ENCODE measurements at regions not wholly inside any gene's neighbourhood (a gene's known extent, or its start where the extent isn't known, plus 50 kb on each side); places are given as distances from the start of the nearest gene placed in this dataset.

- TF ChIP-seq EZH2 (IDR thresholded peaks at IDR 0.05; ENCODE audit: insufficient read depth, poor library complexity, severe bottlenecking) (no peak), EZH2phosphoT487 (IDR thresholded peaks at IDR 0.05; ENCODE audit: insufficient read depth, low read depth) (no peak)
Observed at GRCh38 chr4:134470544-134470943, 269.0 kb upstream of the PABPC4L start.

Data from GM23248 (cell line).